ENCODE measurements at regions not wholly inside any gene's neighbourhood (a gene's known extent, or its start where the extent isn't known, plus 50 kb on each side); places are given as distances from the start of the nearest gene placed in this dataset.

DNA sequence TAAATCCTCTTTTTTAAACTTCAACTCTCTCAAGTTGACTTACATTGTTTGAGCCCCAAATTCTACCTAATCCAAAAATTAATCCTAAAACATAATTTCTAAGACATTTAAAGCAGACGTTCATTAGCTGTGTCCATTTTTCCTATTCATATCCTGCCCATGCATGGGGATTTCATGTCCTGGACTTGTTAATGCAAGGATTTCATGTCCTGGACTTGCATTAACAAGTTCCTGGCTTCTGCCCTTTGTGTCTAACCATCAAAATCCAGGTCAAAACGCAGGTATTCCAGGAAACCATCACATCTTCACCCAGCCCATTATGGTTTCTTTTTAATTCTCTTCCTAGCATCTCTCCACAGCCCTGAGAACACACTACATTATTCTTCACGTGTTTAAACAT, 454.9 kb downstream of the KLF5 start:
- DNase-seq (ENCODE audit: low read depth): no peak

DNA sequence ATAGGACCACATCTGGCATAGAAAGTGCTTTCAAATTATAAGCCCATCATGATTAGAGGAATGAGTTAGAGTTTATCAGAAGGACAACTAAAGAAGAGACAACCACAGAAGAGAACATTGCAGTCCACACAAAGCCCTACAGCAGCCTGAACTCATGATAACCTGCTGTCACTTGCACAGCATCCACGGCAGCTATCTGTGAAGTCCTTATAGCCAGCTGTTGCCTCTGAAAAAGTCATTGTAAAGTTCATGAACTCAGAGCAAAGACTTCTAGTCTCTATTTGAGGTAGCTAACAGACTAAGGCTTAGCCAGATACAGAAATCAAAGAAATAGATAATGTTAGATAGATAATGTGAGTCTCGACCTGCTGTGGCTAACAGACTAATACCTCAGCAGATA, 450.0 kb downstream of the KLF5 start:
- DNase-seq (ENCODE audit: low read depth): no peak

DNA sequence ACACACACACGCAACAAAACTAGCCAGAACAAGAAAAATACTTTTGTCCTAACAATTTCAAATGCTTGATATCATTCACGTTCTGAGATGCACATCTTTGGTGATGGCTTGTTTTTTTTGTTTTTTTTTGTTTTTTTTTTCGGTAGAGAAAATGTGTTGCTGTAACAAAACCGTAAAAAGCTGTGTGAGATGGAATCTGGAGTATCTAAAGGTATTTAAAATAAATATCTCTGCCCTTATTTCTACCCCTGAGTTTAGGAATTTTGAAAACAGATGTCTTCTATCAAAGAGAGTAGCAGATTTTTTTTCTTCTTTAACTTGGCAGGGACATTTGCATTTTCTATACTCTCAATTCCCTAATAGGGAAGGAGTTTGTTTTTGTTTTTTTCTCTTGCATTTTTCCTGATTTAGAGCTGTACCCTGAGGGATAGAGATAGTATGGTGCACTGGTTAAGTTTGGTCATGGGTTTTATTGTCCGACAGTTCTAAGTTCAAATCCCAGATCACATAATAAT, 446.6 kb downstream of the KLF5 start:
- no peak for DNase-seq (ENCODE audit: low read depth)

DNA sequence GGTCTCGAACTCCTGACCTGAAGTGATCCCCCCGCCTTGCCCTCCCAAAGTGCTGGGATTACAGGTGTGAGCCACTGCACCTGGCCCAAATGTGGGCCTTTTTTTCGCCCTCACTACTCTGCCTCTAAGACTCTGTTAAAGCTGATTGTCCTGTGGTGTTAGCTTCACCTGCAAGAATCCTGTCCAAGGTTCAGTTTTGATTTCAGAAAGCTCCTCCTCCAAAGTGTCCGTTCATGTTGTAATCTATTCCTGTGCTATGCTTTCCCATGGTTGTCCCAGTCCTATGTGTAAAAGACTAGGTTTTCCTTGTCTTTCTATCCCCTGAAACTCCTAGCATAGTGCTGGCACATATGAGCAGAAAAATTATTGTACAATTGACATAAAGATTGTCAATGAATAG, 440.9 kb downstream of the KLF5 start:
- no peak for DNase-seq (ENCODE audit: low read depth)

DNA sequence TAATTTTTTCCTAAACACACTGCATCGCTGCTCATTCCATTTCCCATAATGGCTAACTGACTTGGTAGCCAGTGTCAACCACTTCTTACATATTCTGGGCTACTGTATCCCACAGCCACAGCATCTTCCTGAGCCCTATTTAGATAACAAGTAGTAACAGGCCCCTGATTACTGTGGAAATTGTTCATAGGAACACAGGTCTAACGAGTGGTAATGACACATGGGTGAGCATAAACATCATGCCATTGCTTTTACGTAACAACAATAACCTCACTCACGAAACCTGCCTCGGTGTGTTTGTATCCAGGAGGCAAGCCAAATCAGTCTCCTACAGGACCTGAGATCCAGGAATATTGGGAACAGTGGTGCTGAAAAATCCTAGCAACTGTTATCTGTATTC, 438.6 kb downstream of the KLF5 start:
- DNase-seq (ENCODE audit: low read depth): no peak

DNA sequence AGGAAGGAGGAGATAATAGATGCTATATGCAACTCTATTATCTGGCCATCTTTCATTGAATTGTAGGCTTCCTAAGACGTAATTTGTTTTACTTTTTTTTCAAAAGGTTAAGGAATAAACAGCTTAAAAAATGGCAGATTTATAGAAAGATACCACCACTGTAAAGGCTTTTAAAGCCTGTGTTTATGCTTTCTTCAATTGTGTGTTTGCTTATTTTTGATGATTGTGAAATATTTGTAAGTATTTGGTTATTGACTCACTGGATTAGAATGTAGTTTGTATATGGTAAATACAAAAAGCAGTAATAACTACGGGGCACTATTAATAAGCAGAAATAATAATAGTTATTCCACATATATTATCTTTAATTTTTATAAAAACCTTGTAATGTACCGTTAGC, 437.9 kb downstream of the KLF5 start:
- no peak for DNase-seq (ENCODE audit: low read depth)

DNA sequence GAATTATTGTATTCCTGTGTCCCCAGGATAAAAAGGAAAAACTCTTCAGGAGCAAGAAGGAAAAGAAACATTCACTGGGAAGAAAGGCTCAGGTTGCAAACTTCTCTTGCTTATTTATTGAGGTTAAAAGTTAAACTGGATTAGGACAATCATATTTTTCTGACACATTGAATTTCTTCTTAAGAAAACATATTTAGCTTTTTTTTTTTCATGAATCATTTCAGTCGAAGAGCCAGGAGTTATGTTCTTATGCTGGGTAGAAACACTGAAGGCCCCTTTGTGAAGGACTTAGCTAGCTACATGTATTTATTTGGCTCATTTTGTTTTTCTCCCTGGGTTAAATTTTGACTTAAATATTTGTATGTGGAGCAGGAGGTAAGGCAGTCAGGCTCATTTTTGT, 434.0 kb downstream of the KLF5 start:
- DNase-seq (ENCODE audit: low read depth): no peak

DNA sequence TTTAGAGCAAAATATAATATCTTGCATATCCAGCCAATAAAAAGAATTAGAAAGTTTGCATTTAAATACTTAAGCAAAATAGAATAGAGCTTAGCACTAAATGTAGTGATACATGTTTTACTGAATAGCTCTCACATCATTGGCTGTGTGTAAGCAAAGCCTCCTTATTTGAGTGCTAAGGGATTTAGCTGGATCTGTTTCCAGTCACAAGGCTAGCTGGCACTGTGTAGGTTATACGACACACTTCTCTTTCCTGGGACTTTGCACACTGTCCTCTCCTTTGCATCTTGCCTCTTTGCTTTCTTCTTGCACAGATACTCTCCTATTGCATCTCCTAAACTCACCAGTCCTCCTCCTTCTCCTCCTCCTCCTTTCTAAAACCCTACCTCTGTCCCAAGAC, 423.8 kb downstream of the KLF5 start:
- no peak for DNase-seq (ENCODE audit: low read depth)

DNA sequence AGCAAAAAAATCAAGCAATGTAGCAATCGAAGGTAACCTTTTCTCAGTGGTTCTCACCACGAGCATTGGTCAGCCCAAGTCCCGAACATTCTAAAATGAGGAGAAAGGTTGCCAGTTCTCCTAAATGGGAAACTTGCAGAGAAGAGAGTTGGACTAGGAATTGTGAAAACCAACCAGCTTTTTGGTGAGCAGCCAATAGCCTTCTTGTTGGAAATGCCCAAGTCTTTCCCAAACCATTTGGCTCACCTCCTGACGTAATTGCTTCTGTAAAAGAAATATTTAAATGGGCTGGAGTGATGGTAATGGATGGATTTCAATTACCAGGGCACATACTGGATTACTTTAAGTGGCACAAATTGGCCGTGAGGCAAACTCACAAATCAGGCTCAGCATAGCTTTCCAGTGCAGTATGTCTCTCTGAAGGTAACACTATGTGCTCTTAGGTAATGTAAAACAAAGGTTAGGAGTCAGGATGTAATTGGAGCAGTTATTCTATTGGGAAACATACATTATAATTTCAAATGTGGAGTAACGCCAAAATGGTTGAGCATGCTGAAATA, 423.2 kb downstream of the KLF5 start:
- no peak for DNase-seq (ENCODE audit: low read depth)

DNA sequence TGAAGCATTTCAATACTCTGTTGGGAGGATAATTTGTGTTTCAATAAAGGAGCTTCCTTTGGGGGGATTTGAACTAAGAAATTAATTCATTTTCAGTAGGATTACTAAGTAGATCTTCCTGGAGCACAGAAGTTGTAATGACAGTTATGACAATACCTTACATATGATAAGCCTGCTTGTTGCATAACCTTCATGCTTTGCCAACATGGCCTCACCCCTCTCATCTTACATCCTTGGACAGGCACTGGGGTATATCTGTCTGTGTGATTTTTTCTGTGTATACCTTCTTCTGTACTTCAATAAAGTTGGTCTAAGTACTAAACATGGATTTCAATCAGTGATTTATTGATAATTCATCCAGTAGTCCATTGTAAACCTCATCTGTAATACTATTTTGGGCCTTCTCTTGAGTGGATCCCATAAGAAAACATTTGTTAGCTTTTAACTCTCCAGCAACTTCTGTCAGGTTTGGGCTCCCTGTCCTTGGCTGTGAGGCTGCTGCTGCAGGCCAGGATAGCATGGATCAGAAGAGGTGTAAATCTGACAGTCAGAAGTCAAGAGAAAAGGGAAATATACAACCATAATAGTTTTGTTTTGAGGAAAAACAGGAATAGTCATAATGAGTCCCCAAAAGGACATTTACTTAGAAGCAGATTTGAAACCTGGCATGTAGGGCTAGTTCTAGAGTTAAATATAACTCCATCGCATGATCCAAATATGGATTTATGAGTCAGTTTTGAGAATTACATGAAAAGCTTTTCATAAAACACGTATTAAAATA, 422.2 kb downstream of the KLF5 start:
- no peak for DNase-seq (ENCODE audit: low read depth)

DNA sequence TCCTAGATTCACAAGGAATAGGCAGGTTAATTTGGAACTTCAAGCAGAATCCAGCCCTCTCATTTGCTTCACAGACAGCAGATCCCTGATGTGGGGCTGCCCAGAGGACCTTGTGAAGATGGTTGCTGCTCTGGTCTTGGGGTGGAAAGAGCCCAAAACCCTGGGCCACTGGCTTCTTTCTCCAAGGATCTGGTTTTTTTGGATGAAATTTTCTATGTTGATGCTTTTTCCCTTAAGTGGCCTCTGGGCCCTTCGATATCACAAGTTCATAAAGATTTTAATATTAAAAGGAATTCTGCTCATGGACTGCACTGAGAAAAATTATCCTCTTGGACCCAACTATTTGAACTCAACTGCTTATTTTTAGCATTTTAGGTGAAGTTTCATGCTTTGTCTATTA, 421.1 kb downstream of the KLF5 start:
- no peak for DNase-seq (ENCODE audit: low read depth)

DNA sequence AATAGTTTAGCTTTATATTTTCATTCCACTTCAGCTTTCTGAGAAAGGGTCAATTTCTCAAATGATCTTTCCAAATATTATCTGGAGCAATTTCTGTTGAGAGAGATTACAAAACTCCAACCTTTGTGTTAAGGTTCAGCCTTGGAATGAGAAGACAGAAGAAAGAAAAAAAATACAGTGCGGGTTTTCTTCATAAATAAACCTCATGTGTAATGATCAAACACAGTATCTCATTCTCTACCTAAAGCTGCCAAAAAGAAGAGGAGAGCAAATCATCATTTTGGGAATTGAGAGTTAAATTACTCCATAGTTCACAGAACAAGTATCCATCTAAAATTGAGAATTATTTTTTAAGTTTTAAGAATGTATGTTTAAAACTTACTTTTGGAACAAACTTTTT, 420.5 kb downstream of the KLF5 start:
- DNase-seq (ENCODE audit: low read depth): no peak

DNA sequence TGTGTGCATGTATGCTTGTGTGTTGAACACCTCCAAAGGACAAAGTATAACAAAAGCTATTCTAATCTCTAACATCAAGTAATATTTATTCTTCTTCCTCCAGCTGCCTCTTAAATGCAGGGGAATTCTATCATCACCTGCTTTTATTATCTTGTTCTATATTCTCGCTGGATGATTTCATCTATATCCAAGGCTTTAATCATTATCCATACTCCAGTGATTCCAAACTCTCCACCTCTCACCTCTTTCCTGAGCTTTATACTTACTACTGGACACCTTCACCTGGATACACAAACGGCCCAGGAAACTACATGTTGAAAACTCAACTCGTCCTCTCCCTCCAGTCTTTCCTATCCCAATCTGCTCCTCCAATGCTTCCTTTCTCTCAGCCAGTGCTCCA, 418.6 kb downstream of the KLF5 start:
- DNase-seq (ENCODE audit: low read depth): no peak

DNA sequence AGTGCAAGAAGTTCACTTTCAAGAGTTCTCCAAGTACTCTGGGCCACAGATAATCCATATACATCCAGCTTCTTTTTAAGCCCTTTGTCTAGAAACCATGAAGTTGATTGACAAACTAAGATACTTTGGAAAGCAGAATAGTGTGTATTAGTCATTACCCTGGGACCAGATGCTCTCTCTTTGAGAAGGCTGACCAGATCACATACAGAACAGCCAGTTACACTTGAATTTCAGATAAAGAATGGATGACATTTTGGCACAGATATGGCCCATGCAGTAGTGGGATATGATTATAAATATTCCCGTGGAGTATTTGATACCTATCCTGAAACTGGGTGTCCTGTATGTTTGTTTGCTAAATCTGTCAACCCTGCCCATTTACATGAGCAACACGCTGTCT, 414.2 kb downstream of the KLF5 start:
- DNase-seq (ENCODE audit: low read depth): no peak

DNA sequence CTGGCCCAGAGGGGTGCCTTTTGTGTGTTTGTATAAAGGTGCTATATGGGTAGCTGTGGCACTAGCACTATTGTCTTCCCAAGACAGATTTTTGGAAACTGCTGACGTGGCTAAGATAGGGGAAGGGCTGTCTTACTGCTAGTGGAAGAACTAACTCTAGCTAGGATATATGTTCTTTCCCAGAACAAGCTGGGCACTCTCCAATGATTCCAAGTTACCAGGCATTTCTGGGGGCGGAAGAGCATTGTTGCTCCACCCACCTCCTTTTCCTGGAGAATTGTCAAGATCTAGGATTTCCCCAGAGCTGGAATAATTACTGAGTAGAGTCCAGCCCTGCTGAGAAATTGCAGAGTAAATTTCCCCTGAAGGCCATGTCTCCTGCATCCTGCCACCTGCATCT, 408.3 kb downstream of the KLF5 start:
- DNase-seq (ENCODE audit: low read depth): no peak

DNA sequence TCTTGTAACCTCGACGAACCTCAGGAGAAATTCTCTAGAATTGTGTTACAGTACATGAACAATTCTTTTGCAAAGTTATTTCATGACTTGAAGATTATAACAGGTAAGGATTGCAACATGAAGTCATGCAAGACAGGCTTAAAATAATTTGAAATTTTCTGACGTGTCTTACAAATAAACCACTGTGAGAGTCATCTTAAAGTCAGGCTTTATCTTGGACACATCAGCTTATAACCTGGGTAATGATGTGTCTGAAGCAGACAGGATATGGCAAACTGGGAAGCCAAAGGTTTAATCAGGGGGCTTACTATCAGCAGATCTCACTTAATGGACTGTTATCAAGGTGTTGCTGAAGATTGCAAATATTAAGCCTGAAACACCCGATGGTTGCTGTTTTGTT, 407.8 kb downstream of the KLF5 start:
- DNase-seq (ENCODE audit: low read depth): no peak

DNA sequence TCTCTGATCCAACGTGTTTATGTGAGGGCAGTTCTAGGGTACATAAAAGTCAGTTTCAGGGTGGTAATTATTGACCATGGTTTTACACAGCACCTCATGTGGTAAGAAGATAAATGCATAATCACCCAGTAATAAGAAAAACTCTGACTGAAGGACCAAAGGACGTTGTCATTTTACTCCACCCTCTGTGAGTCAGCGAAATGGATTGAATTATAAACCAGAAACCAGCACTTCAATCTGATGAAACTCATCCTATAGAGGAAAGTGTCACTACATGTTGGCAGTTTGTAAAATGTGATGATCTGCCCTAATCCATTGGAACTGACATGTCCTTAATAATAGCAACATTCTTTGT, 406.8 kb downstream of the KLF5 start:
- no peak for DNase-seq (ENCODE audit: low read depth)

DNA sequence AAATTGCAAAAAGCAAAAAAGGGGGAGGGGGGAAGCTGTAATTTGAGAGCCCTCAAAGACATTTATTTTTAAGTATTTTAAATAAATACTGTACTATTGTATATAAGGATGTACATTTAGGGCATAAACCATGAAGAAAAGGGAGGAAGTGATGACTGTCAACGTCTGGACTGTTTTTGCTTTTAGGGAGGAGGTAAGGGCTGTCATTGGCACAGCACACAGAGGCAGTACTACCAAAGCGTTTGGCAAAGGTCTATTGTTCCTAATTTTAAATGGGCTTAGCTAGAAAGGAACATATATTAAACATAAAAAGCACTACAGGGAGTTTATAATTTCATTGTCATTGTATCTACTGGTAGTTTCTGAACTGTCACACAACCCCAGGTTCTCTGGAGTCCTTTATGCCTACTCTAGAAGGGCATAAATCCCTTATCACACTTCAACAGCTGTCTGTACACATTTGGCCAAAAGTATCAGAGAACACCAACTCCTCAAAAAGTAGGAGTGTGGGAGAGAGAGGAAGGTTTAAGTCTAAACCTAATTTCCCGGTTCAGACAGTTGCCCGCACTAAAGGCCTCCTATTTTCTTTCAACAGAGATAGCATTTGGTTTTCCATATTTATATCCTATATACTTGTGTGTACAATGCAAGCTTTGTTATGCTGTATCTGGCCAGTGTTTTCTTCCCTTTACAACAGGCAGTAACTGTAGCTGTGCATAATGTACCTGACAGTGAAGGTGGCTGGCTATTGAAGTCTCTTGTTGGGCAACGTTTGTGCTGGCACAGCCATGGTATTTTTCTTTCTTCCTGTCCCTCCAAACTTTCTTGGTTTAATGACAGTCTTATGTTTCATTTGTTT, 406.2 kb downstream of the KLF5 start:
- no peak for DNase-seq (ENCODE audit: low read depth)

DNA sequence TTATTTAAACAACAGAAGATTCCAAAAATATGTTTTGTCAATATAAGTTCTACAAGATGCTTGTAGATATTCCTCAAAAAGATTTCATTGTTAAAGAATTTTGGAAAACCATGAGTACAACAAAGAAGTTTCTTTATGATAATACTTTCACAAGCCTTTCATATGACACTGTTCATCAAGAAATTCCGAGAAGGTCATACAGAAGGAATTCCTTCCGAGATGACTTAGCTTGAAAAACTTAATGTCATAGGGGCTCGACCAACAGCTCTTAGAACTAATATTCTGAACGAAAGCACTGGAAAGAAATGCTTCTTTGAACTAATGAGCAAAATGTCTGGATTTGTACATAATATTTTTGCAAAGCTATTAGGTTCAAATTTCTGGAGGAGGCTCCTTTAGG, 403.4 kb downstream of the KLF5 start:
- DNase-seq (ENCODE audit: low read depth): no peak

DNA sequence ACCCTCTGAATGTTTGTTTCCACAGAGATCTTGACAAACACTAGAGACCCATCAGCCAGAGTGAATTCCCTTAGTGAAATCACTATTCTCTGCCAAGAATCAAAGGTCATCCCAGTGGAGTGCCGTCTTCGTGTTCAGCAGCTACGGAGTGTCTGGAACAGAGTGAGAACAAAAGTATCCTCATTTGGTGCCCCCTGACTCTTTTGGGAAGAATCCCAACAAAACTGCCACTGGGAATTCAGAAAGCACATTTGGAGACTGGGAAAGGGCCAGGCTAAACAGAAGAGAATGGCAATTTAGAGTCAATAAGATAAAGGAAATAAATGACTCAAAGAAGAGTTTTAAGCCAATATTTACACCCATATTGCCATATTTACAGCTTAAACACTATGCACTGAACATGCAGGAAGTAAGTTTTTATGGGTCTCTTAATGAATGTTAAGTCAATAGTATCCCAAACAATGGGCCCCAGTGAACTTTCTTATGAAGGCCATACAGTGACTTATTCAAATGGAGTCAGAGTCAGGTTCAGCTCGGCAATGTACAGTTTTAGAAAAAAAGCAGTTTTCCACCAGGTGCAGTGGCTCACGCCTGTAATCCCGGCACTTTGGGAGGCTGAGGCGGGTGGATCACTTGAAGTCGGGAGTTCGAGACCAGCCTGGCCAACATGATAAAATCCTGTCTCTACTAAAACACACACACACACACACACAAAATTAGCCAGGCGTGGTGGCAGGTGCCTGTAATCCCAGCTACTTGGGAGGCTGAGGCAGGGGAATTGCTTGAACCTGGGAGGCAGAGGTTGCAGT, 392.6 kb downstream of the KLF5 start:
- DNase-seq (ENCODE audit: low read depth): no peak

DNA sequence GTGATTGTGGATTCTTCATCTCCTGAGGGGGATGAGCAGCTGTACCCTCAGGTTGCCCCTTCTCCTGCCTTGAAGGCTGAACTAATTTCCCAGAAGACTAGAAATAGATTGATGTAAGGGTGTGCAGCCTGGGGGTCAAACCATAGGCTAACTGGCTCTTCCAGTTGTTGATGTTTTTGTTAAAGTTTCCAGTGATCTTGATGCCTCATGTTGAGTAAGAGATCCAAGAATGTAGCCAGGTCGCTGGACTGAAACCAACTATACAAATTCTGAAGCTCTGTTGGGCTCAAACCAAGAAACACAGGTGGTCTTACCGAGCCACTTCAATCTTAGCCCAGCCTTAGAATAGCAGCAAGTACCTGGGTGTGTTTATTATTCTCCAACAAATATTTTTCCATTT, 391.8 kb downstream of the KLF5 start:
- no peak for DNase-seq (ENCODE audit: low read depth)

DNA sequence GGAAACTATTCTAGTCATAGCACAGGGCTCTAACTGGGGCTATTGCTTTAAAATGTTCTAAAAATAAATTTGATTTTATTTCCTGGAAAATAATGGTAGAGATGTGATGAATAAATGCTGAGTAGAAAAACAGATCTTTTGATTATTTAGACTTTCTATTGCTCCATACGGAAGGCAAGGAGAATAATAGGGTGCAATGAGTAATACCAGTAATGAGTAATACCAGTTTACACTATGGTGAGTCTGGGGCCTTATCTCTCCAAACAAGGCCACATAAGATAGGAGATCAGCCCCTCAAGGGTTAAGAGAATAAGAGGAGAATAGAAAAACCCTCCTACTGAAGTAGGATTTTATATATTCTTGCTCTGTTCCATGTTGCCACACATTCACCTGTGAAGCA, 390.4 kb downstream of the KLF5 start:
- no peak for DNase-seq (ENCODE audit: low read depth)
